ENCODE measurements at regions not wholly inside any gene's neighbourhood (a gene's known extent, or its start where the extent isn't known, plus 50 kb on each side); places are given as distances from the start of the nearest gene placed in this dataset.

GRCh38 chr11:15539645-15540044, 424.9 kb downstream of the INSC start:
- ATAC-seq = no peak
- Histone ChIP-seq H3K4me1 (ENCODE audit: control insufficient read depth in 1 of 2, insufficient read depth in 2 of 2, low read length in 2 of 2) (no peaks in the 10 kb centered on the region), H3K9me3 (ENCODE audit: control insufficient read depth in 1 of 2, insufficient read depth in 1 of 2, low read depth in 1 of 2, low read length in 2 of 2) (no peaks in the 10 kb centered on the region), H3K27me3 (ENCODE audit: insufficient read depth, low read length) (no peaks in the 10 kb centered on the region), H3K9me2 (ENCODE audit: insufficient read depth) (no peaks in the 10 kb centered on the region), H3K27ac (ENCODE audit: low read depth, low read length) (no peak overlapping the region), H2AFZ (ENCODE audit: low read depth, low read length, poor library complexity, severe bottlenecking) (no peak overlapping the region), H3K4me2 (ENCODE audit: low read length) (no peak overlapping the region), H3K9ac (ENCODE audit: low read length) (no peak overlapping the region), H3K4me3 (replicated peaks in 1 of 2; ENCODE audit: low read depth in 1 of 2, low read length in 2 of 2) (no peak overlapping the region), H3K79me2 (ENCODE audit: insufficient read depth, low read length) (no peaks in the 10 kb centered on the region), H3K36me3 (ENCODE audit: control insufficient read depth in 1 of 2, insufficient read depth in 2 of 2, low read length in 2 of 2) (no peaks in the 10 kb centered on the region), H4K20me1 (ENCODE audit: insufficient read depth) (no peaks in the 10 kb centered on the region)
- TF ChIP-seq POLR2A (IDR thresholded peaks at IDR 0.05; ENCODE audit: borderline replicate concordance, extremely low read depth, insufficient read depth, insufficient read length) (no peak), CTCF (IDR thresholded peaks at IDR 0.05 in 2 of 3, conservative IDR thresholded peaks at IDR 0.05 in 1 of 3; ENCODE audit: borderline replicate concordance in 1 of 3, insufficient read depth in 1 of 3, low read depth in 2 of 3, low read length in 2 of 3) (no peak), FOSL1 (IDR thresholded peaks at IDR 0.05; ENCODE audit: low read depth) (no peak), EZH2phosphoT487 (IDR thresholded peaks at IDR 0.05; ENCODE audit: borderline replicate concordance) (no peak), ELF1 (IDR thresholded peaks at IDR 0.05; ENCODE audit: borderline replicate concordance, low read depth) (no peak), REST (IDR thresholded peaks at IDR 0.05; ENCODE audit: low read depth) (no peak), POLR2AphosphoS5 (IDR thresholded peaks at IDR 0.05; ENCODE audit: low read depth, low read length) (no peak), RAD21 (IDR thresholded peaks at IDR 0.05; ENCODE audit: low read depth) (no peak)
- ChIA-PET CTCF (no interaction called here), RAD21 (ENCODE audit: low non-redundant PET in 1 of 2, low total read pairs in 2 of 2, uncharacterized antibody in 2 of 2, unreplicated experiment in 2 of 2) (no interaction called here), POLR2A (no interaction called here)
- no TSS peak for BruUV-seq (replicated peaks)
- intact Hi-C loops (cut with micrococcal nuclease) = no loop called here
- DNase-seq (ENCODE audit: low read depth, low spot score) = no peak

Measured in HCT116 (cell line).